ENCODE measurements at regions not wholly inside any gene's neighbourhood (a gene's known extent, or its start where the extent isn't known, plus 50 kb on each side); places are given as distances from the start of the nearest gene placed in this dataset.
"Not testable (repeated sequence)": the region's sequence is repeated elsewhere in the genome, so short reads cannot be mapped to it uniquely, and the experiment has no call there.

- H3K9ac ChIP-seq (ENCODE audit: low read length); H3K36me3 ChIP-seq (ENCODE audit: insufficient read depth, low read length); DNase-seq (ENCODE audit: low read depth); H3K27me3 Mint-ChIP-seq (ENCODE audit: low read depth, unreplicated experiment); H3K36me3 Mint-ChIP-seq (ENCODE audit: low read depth, unreplicated experiment); FAIRE-seq; H3K9me3 Mint-ChIP-seq (ENCODE audit: unreplicated experiment); H3K27ac ChIP-seq (ENCODE audit: low read depth, low read length); H3K27ac Mint-ChIP-seq (ENCODE audit: unreplicated experiment); H4K20me1 ChIP-seq (ENCODE audit: insufficient read depth, low read length); H3K4me2 ChIP-seq (ENCODE audit: low read length); H3K4me1 Mint-ChIP-seq (ENCODE audit: low read depth, unreplicated experiment); H3K4me1 ChIP-seq (ENCODE audit: insufficient read depth, low read length); H3K4me3 Mint-ChIP-seq (ENCODE audit: unreplicated experiment); H3K79me2 ChIP-seq (ENCODE audit: insufficient read depth, low read length); H2AFZ ChIP-seq (ENCODE audit: low read depth, low read length); H3K4me3 ChIP-seq (ENCODE audit: insufficient read depth, low read depth, low read length); H3K9me3 ChIP-seq (ENCODE audit: insufficient read depth, low read depth, low read length); H3K27me3 ChIP-seq (ENCODE audit: insufficient read depth, low read length): not testable (repeated sequence)
These were observed 81.8 kb upstream of the NXPH1 start for GRCh38 chr7:8351654-8352053.

GRCh38 chr7:8353991-8354390 is 79.4 kb upstream of the NXPH1 start:
- Mint-ChIP-seq H3K27ac (ENCODE audit: unreplicated experiment) (no peak overlapping the region), H3K4me1 (ENCODE audit: low read depth, unreplicated experiment) (peaks cover 12% of the 10 kb centered on the region), H3K27me3 (ENCODE audit: low read depth, unreplicated experiment) (no peaks in the 10 kb centered on the region), H3K9me3 (ENCODE audit: unreplicated experiment) (peaks cover 2% of the 10 kb centered on the region), H3K36me3 (ENCODE audit: low read depth, unreplicated experiment) (no peaks in the 10 kb centered on the region), H3K4me3 (ENCODE audit: unreplicated experiment) (no peak overlapping the region)
- FAIRE-seq (no peak), DNase-seq (ENCODE audit: low read depth) (no peak)
- Histone ChIP-seq H4K20me1 (ENCODE audit: insufficient read depth, low read length) (no peaks in the 10 kb centered on the region), H3K36me3 (ENCODE audit: insufficient read depth, low read length) (no peaks in the 10 kb centered on the region), H3K9me3 (ENCODE audit: insufficient read depth, low read depth, low read length) (no peaks in the 10 kb centered on the region), H3K79me2 (ENCODE audit: insufficient read depth, low read length) (no peaks in the 10 kb centered on the region), H3K4me2 (ENCODE audit: low read length) (no peak overlapping the region), H3K27me3 (ENCODE audit: insufficient read depth, low read length) (no peaks in the 10 kb centered on the region), H3K27ac (ENCODE audit: low read depth, low read length) (no peak overlapping the region), H3K4me1 (ENCODE audit: insufficient read depth, low read length) (no peaks in the 10 kb centered on the region), H3K4me3 (ENCODE audit: insufficient read depth, low read depth, low read length) (no peak overlapping the region), H3K9ac (ENCODE audit: low read length) (no peak overlapping the region), H2AFZ (ENCODE audit: low read depth, low read length) (no peak overlapping the region)
- TF ChIP-seq CTCF (IDR thresholded peaks at IDR 0.05; ENCODE audit: insufficient read depth, low read depth, low read length) = no peak
- TF ChIP-seq EZH2 (IDR thresholded peaks at IDR 0.05; ENCODE audit: insufficient read depth, low read length) = no peak

- H3K27me3 Mint-ChIP-seq (ENCODE audit: low read depth, unreplicated experiment) = no peaks in the 10 kb centered on the region
- H3K79me2 ChIP-seq (ENCODE audit: insufficient read depth, low read length) = no peaks in the 10 kb centered on the region
- H4K20me1 ChIP-seq (ENCODE audit: insufficient read depth, low read length) = no peaks in the 10 kb centered on the region
- peaks cover 12% of the 10 kb centered on the region for H3K4me1 Mint-ChIP-seq (ENCODE audit: low read depth, unreplicated experiment)
- no peak overlapping the region for H3K4me3 ChIP-seq (ENCODE audit: insufficient read depth, low read depth, low read length)
- no peak overlapping the region for H3K4me2 ChIP-seq (ENCODE audit: low read length)
- no peak overlapping the region for H3K4me3 Mint-ChIP-seq (ENCODE audit: unreplicated experiment)
- peaks cover 2% of the 10 kb centered on the region for H3K9me3 Mint-ChIP-seq (ENCODE audit: unreplicated experiment)
- no peak overlapping the region for H3K27ac Mint-ChIP-seq (ENCODE audit: unreplicated experiment)
- no peaks in the 10 kb centered on the region for H3K36me3 ChIP-seq (ENCODE audit: insufficient read depth, low read length)
- FAIRE-seq (no peak), DNase-seq (ENCODE audit: low read depth) (no peak)
- no peak for TF ChIP-seq CTCF (IDR thresholded peaks at IDR 0.05; ENCODE audit: insufficient read depth, low read depth, low read length)
- H3K27me3 ChIP-seq (ENCODE audit: insufficient read depth, low read length) = no peaks in the 10 kb centered on the region
- no peaks in the 10 kb centered on the region for H3K4me1 ChIP-seq (ENCODE audit: insufficient read depth, low read length)
- no peak overlapping the region for H3K27ac ChIP-seq (ENCODE audit: low read depth, low read length)
- H2AFZ ChIP-seq (ENCODE audit: low read depth, low read length) = no peak overlapping the region
- H3K9me3 ChIP-seq (ENCODE audit: insufficient read depth, low read depth, low read length) = no peaks in the 10 kb centered on the region
- H3K36me3 Mint-ChIP-seq (ENCODE audit: low read depth, unreplicated experiment) = no peaks in the 10 kb centered on the region
- H3K9ac ChIP-seq (ENCODE audit: low read length) = no peak overlapping the region
These were observed 78.9 kb upstream of the NXPH1 start for GRCh38 chr7:8354503-8354902.
